HG02885 (cell line): ENCODE measurements at regions not wholly inside any gene's neighbourhood (a gene's known extent, or its start where the extent isn't known, plus 50 kb on each side); places are given as distances from the start of the nearest gene placed in this dataset.

Source experiments
- ATAC-seq: cut with Tn5 transposase; IDR thresholded peaks from one replicate; pipeline ENCODE4 v1.9.1; 2021; ENCODE audit warnings: mild to moderate bottlenecking; ENCODE audit not compliant: unreplicated experiment, poor library complexity

GRCh38 chr12:92007787-92008186 is 137.9 kb downstream of the BTG1 start:
- no peak for ATAC-seq

- ATAC-seq, result no peak
Measured at GRCh38 chr12:92003701-92004100, 141.9 kb downstream of the BTG1 start.

- no peak for ATAC-seq
Measured at GRCh38 chr12:92002673-92003382, 142.8 kb downstream of the BTG1 start.

- no peak for ATAC-seq
Measured at GRCh38 chr12:92002195-92002649, 143.4 kb downstream of the BTG1 start.

GRCh38 chr12:92000597-92000996 is 145.0 kb downstream of the BTG1 start:
- no peak for ATAC-seq

- no peak for ATAC-seq
Measured at GRCh38 chr12:91999823-92000222, 145.8 kb downstream of the BTG1 start.

GRCh38 chr12:91998316-91998715 is 147.3 kb downstream of the BTG1 start:
- ATAC-seq, result no peak

- ATAC-seq, result no peak
Measured at GRCh38 chr12:91994208-91994797, 151.3 kb downstream of the BTG1 start.

GRCh38 chr12:91993287-91994017 is 152.2 kb downstream of the BTG1 start:
- ATAC-seq, result no peak

- ATAC-seq, result no peak
Measured at GRCh38 chr12:91991399-91992187, 154.1 kb downstream of the BTG1 start.

- no peak for ATAC-seq
Measured at GRCh38 chr12:91990525-91990924, 155.1 kb downstream of the BTG1 start.

- ATAC-seq, result no peak
Measured at GRCh38 chr12:91989143-91989542, 156.5 kb downstream of the BTG1 start.

GRCh38 chr12:91988086-91988923 is 157.3 kb downstream of the BTG1 start:
- no peak for ATAC-seq

- no peak for ATAC-seq
Measured at GRCh38 chr12:91986084-91986483, 159.6 kb downstream of the BTG1 start.

- ATAC-seq, result no peak
Measured at GRCh38 chr12:91985002-91985787, 160.5 kb downstream of the BTG1 start.

GRCh38 chr12:91984556-91984955 is 161.1 kb downstream of the BTG1 start:
- ATAC-seq, result no peak

- no peak for ATAC-seq
Measured at GRCh38 chr12:91983935-91984334, 161.7 kb downstream of the BTG1 start.

GRCh38 chr12:91982946-91983345 is 162.7 kb downstream of the BTG1 start:
- no peak for ATAC-seq

GRCh38 chr12:91980389-91980821 is 165.2 kb downstream of the BTG1 start:
- ATAC-seq, result no peak
